IPS-18a (cell line): ENCODE measurements at regions not wholly inside any gene's neighbourhood (a gene's known extent, or its start where the extent isn't known, plus 50 kb on each side); places are given as distances from the start of the nearest gene placed in this dataset.

Experiments used
- H3K27ac ChIP-seq: one replicate; pipeline ENCODE4 v1.5.1; 2013; ENCODE audit warnings: low read length
- H3K27me3 ChIP-seq: one replicate; pipeline ENCODE4 v1.6.1; 2013; ENCODE audit warnings: mild to moderate bottlenecking, low read length; ENCODE audit not compliant: control insufficient read depth, insufficient read depth
- H3K36me3 ChIP-seq: one replicate; pipeline ENCODE4 v1.6.1; 2013; ENCODE audit warnings: low read depth, low read length; ENCODE audit not compliant: control insufficient read depth
- H3K4me1 ChIP-seq: one replicate; pipeline ENCODE4 v1.6.1; 2013; ENCODE audit warnings: low read depth, low read length; ENCODE audit not compliant: control insufficient read depth
- H3K4me3 ChIP-seq: one replicate; pipeline ENCODE4 v1.5.1; 2013; ENCODE audit warnings: low read length
- H3K9ac ChIP-seq: one replicate; pipeline ENCODE4 v1.6.1; 2013; ENCODE audit warnings: mild to moderate bottlenecking, low read length, moderate library complexity
- H3K9me3 ChIP-seq: one replicate; pipeline ENCODE4 v1.6.1; 2013; ENCODE audit warnings: low read depth, low read length; ENCODE audit not compliant: control insufficient read depth

DNA sequence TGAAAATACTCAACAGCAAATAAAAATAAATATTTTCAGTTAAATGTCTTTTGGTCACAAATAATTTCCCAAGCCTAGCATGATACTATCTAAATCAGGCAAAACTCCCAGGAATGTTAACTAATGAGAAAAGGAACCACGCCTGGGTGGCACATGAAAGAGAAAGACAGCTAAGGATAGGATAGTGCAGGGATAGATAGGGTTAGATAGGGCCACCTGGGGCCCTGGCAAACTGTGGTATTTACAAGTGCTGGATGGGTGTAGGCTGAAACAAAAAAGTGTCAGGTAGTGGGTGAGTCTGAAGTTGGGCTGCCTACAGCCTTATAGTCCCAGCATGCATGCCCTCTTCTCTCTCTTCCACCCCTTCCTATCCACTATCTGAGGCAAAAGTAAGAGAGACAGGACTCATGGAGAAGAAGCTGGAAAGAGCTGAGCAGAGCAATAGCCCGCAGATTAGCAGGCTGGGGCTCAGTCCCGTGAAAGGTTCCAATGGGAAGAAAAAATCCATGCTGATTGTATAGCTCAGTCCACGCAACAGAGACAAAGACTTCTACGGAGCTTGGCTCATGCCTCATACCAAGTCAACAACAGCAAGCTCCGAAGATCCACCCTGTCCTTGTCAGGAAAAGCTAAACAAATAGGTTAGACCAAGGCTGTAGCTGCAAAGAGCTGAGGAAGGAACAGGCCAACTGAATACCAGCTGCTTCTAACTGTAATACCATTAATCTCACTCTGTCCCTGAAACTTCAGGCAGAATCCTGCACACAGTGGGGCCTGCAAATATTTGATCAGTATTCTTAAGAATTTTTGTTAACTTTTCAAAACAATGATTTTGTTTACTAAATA lies 342.1 kb upstream of the ATP11B start:
- Histone ChIP-seq H3K4me1 (peaks cover 3% of the 10 kb centered on the region), H3K27ac (no peak overlapping the region), H3K36me3 (no peaks in the 10 kb centered on the region), H3K4me3 (no peak overlapping the region), H3K27me3 (no peaks in the 10 kb centered on the region), H3K9ac (no peak overlapping the region), H3K9me3 (no peaks in the 10 kb centered on the region)

DNA sequence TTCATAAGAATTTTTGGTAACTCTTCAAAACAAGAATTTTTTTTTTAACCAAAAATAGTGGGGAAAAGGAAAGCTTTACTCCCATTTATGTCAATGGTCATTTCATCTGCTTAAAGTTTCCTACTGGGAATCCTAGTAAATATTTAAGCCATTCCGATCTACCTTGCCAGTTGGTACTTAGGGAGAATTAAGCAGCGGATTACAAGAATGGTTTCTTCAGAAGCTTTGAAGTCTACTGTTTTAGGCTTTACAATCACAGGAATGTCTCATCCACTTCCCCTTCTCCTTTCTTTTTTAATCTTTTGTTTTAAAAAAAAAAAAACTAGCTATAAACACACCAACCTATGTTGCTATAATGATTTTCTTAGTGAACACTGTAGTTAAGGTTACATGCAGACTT lies 341.4 kb upstream of the ATP11B start:
- Histone ChIP-seq H3K9ac (no peak overlapping the region), H3K27ac (no peak overlapping the region), H3K4me1 (peaks cover 3% of the 10 kb centered on the region), H3K27me3 (no peaks in the 10 kb centered on the region), H3K4me3 (no peak overlapping the region), H3K9me3 (no peaks in the 10 kb centered on the region), H3K36me3 (no peaks in the 10 kb centered on the region)

GRCh38 chr3:182455011-182455410 lies 338.3 kb upstream of the ATP11B start:
- H3K4me1 ChIP-seq = peaks cover 3% of the 10 kb centered on the region
- H3K27ac ChIP-seq = no peak overlapping the region
- H3K9ac ChIP-seq = no peak overlapping the region
- no peaks in the 10 kb centered on the region for H3K36me3 ChIP-seq
- no peaks in the 10 kb centered on the region for H3K27me3 ChIP-seq
- H3K4me3 ChIP-seq = no peak overlapping the region
- no peaks in the 10 kb centered on the region for H3K9me3 ChIP-seq

DNA sequence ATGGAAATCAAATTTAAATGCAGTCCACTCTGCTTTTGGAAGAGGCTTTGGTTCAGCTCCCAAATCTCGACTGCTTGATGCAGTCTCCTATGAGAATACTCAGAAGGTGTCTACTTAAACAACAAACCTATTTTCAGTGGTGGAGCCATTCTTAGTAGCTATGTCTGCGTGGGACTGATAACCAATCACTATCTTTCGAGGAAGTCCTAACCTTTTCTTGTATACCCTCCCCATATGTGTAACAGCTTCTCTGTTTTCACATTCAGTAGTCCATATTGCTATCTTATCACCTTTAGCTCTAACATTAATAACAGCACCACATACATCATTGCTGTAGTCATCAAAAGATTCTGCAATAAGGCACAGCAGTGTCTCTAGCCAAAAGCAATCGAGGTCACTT lies 333.0 kb upstream of the ATP11B start:
- no peaks in the 10 kb centered on the region for H3K27me3 ChIP-seq
- no peaks in the 10 kb centered on the region for H3K4me1 ChIP-seq
- H3K27ac ChIP-seq = no peak overlapping the region
- no peaks in the 10 kb centered on the region for H3K9me3 ChIP-seq
- no peak overlapping the region for H3K9ac ChIP-seq
- no peaks in the 10 kb centered on the region for H3K36me3 ChIP-seq
- no peak overlapping the region for H3K4me3 ChIP-seq

- H3K4me1 ChIP-seq = no peaks in the 10 kb centered on the region
- no peaks in the 10 kb centered on the region for H3K27me3 ChIP-seq
- H3K27ac ChIP-seq = no peak overlapping the region
- no peak overlapping the region for H3K9ac ChIP-seq
- no peaks in the 10 kb centered on the region for H3K36me3 ChIP-seq
- no peaks in the 10 kb centered on the region for H3K9me3 ChIP-seq
- H3K4me3 ChIP-seq = no peak overlapping the region
Measured at GRCh38 chr3:182462152-182462551, 331.2 kb upstream of the ATP11B start.

DNA sequence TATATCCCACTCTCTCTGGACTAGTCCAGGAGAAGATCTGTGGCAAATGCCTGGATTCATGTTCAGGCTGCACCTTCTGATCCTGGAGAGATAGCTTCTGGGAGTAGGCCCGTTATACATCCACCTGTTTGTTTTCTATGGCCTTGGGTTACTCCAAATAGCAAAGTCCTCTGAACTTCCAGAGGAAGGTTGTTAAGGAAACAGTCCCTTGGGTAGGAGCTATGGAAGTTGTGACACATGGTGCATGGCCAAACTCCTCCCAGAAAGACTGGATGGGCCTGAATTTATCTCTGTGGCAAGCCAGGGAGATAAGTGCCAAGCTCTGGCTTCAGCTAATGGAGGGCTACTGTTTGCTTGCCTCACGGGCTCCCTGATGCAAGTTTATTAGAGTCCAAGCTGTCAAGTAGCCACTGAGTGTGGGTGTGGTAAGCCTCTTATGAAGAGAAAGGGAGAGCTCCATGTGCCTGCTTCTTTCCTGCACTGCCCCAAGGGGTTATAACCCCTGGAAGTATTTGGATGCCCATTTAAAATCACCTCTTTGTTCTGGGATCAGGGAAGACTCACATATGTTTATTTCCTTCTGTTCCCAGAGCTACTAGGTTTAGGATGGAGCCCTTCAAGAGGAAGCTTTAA lies 328.7 kb upstream of the ATP11B start:
- no peaks in the 10 kb centered on the region for H3K36me3 ChIP-seq
- H3K9me3 ChIP-seq = no peaks in the 10 kb centered on the region
- H3K4me3 ChIP-seq = no peak overlapping the region
- H3K27ac ChIP-seq = no peak overlapping the region
- H3K9ac ChIP-seq = no peak overlapping the region
- no peaks in the 10 kb centered on the region for H3K4me1 ChIP-seq
- no peaks in the 10 kb centered on the region for H3K27me3 ChIP-seq

- no peaks in the 10 kb centered on the region for H3K4me1 ChIP-seq
- H3K27ac ChIP-seq = no peak overlapping the region
- H3K36me3 ChIP-seq = no peaks in the 10 kb centered on the region
- no peaks in the 10 kb centered on the region for H3K27me3 ChIP-seq
- no peak overlapping the region for H3K4me3 ChIP-seq
- no peaks in the 10 kb centered on the region for H3K9me3 ChIP-seq
- no peak overlapping the region for H3K9ac ChIP-seq
Measured at GRCh38 chr3:182465301-182466185, 327.8 kb upstream of the ATP11B start.

- Histone ChIP-seq H3K9ac (no peak overlapping the region), H3K4me3 (no peak overlapping the region), H3K27me3 (no peaks in the 10 kb centered on the region), H3K4me1 (no peaks in the 10 kb centered on the region), H3K27ac (no peak overlapping the region), H3K9me3 (no peaks in the 10 kb centered on the region), H3K36me3 (no peaks in the 10 kb centered on the region)
Measured at GRCh38 chr3:182469086-182469485, 324.2 kb upstream of the ATP11B start.

DNA sequence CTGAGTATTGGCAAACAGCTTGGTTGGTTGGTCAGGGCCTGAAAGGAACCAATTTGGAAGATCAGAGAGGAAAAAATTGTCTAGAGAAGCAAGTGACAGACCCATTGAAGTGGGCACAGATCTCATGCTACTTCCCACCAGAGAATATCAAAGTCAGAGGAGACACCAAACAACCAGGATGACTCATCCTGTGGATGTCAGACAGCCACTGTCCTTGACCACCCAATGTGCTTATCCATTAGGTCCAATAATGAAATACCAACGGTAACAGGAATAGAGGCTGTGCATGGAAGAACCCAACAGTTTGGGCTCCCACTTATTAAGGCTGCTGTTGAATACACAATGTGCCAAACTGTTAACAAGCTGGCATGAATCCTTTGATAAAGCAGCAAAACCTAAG lies 323.1 kb upstream of the ATP11B start:
- H3K4me1 ChIP-seq = no peaks in the 10 kb centered on the region
- H3K27ac ChIP-seq = no peak overlapping the region
- no peaks in the 10 kb centered on the region for H3K36me3 ChIP-seq
- H3K9ac ChIP-seq = no peak overlapping the region
- H3K4me3 ChIP-seq = no peak overlapping the region
- no peaks in the 10 kb centered on the region for H3K9me3 ChIP-seq
- H3K27me3 ChIP-seq = no peaks in the 10 kb centered on the region

- Histone ChIP-seq H3K36me3 (no peaks in the 10 kb centered on the region), H3K4me1 (peaks cover 4% of the 10 kb centered on the region), H3K9me3 (no peaks in the 10 kb centered on the region), H3K4me3 (no peak overlapping the region), H3K27ac (no peak overlapping the region), H3K27me3 (no peaks in the 10 kb centered on the region), H3K9ac (no peak overlapping the region)
Measured at GRCh38 chr3:182473191-182473710, 320.1 kb upstream of the ATP11B start.

- Histone ChIP-seq H3K4me3 (no peak overlapping the region), H3K27me3 (no peaks in the 10 kb centered on the region), H3K4me1 (peaks cover 4% of the 10 kb centered on the region), H3K9ac (no peak overlapping the region), H3K9me3 (no peaks in the 10 kb centered on the region), H3K36me3 (no peaks in the 10 kb centered on the region), H3K27ac (no peak overlapping the region)
Measured at GRCh38 chr3:182478369-182478768, 314.9 kb upstream of the ATP11B start.
